NCI-H128 (cell line): ENCODE measurements at regions not wholly inside any gene's neighbourhood (a gene's known extent, or its start where the extent isn't known, plus 50 kb on each side); places are given as distances from the start of the nearest gene placed in this dataset.
A peak's percentile ranks its signal among the peaks of the same experiment; 100 is the strongest.

Experiments
- DNase-seq: peaks from one replicate; lab custom pipeline; 2025; ENCODE audit not compliant: unreplicated experiment; lab: John Stamatoyannopoulos, UW

DNA sequence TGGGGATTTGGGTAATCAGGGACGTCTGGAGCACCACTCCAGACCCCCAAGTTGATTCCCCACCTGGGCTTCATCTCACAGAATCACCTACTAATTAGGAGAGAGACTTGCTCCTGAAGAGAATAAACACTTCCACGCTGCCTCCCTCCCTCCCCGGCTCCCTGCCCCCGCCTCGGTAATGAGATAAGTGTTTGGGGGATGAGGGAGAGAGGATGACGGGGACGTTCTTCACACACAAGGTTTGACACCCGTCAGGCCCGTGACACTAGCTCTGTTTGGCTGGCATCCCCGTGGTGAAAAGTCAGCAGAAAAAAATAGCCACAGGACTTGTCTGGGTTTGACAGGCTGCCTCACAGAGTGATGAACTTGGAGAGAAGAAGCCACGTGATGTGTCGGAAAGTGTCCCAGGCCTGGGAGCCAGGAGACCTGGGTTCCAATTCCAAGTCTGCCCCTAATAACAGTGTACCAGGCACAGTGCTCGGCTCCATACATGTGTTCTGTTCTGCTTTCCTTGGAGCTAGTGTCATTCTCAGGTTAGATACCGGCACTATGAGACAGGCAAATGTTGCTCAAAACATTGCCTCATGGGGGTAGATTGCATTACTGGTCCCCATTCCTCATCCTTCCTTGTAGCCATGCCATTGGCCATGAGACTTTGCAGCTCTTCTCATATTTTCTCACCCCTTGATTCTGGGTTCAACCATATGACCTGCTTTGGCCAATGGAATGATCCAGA, 578.0 kb downstream of the BCOR start:
- DNase-seq: peak; percentile 46

- DNase-seq: no peak
Observed at GRCh38 chrX:39525758-39526157, 572.0 kb downstream of the BCOR start.

GRCh38 chrX:39527025-39527424, 570.7 kb downstream of the BCOR start:
- no peak for DNase-seq

DNA sequence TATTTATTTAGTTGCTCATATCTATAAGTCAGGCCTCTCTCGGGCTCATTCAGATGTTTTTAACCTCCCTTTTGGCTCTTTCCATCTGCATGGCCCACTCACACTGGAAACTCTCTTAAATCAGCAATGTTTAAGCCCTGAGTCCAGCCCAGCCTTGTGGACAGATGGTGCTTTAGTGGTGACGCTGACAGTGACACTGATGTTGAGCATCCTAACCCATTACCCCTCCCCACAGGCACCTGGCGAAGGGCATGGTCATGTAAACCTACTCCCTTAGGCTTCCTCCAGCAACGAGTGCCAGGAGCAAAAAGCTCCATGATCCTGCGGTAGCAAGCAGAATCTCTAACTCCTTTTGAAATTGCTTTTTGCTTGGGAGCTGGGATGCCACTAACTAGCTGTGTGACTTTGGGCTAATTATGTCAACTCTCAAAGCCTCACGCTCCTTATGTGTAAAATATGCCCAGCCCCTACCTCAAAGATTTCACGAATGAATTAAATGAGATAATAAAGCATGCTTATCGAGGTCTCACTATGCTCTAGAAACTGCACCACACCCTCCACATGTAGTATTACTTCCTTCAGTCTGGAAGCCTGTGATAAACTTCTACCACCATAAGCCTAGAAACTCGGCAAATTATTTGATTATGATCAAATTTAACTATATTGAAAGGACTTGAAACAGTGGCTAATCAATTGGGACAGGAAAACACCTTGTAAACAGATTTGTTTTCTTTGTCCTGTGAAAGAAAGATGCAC, 569.4 kb downstream of the BCOR start:
- no peak for DNase-seq

DNA sequence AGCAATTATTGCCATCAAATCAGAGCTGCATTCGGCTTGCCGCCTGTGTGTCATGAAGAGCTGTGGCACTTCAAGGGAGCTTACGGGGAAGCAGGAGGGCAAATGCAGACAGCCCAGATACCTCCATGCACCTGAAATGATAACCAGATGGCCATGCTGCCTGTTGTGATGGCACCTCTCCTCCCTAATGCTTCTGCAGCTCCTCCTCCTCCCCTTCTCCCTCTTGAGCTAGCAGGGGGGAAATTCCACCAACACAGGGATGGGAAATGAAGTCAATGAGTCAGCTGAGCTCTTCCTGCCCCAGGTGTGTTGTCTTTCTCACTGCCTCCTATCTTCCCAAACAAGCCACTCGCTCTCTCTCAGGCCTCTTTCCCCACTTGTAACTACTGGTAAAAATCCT, 565.0 kb downstream of the BCOR start:
- no peak for DNase-seq

DNA sequence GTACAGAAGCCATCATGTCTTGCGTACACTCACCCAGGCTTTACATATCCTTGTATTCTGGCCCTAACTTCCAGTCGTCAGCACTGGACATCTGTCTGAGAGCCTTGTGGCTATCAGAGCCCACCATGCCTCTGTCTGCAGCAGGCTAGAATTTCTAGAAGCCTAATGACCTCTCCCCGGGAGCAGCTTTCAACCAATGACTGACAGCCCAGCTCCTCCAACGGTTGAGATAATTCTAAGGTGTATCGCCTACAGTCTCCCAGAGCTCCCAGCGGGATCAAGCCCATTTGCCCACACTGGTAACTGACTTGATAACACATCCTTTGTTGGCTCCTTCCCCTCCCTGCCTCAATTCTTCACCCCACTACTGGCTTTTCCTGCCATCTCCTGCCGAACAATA, 562.8 kb downstream of the BCOR start:
- DNase-seq: no peak

GRCh38 chrX:39536211-39536610, 561.5 kb downstream of the BCOR start:
- no peak for DNase-seq

GRCh38 chrX:39541881-39542280, 555.9 kb downstream of the BCOR start:
- DNase-seq: no peak

- DNase-seq: no peak
Observed at GRCh38 chrX:39542316-39542715, 555.4 kb downstream of the BCOR start.

DNA sequence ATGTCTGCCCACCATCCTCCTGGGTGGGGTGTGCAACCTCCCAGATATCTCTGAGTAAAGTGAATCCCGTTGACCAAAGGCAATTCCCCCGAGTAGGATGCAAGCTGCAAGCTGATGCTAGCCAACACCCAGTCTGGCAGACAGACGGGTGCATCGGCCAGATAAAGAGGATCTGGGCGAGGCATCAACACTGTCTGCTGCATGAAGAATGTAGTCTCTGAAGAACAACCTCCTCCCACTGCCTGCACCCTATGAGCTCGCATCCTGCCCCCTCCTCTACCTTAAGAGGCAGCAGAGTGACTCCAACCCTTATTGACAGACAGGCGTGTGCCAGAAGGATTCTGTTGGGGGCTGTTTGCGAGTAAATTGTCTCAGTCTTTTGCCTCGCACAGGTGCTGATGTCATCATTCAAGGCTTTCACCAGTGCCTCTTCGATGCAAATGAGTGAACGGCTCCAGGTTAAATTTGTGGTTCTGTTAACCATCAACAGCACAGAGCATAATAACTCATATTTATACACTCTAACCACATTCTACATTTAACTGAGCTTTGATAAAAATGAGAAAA, 546.9 kb downstream of the BCOR start:
- DNase-seq: no peak

GRCh38 chrX:39551762-39552161, 546.0 kb downstream of the BCOR start:
- no peak for DNase-seq

DNA sequence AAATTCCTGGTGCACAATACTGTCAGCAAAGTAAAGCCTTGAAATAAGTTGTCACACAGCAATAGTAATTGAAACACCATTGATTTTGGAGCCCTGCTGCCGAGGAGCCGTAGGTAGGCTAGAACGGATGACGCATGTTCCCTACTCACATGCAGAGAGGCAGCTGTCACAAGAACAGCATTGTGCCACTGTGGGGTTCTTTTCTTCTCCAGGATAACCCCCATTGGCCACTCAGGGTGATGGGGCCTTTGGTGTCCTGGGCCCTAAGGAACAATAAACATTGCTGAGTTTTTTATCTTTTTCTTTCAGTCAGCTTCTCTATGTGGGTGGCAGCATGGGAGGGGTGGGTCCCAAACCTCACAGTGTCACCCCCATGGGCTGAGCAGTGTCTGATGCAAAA, 542.3 kb downstream of the BCOR start:
- DNase-seq: no peak

DNA sequence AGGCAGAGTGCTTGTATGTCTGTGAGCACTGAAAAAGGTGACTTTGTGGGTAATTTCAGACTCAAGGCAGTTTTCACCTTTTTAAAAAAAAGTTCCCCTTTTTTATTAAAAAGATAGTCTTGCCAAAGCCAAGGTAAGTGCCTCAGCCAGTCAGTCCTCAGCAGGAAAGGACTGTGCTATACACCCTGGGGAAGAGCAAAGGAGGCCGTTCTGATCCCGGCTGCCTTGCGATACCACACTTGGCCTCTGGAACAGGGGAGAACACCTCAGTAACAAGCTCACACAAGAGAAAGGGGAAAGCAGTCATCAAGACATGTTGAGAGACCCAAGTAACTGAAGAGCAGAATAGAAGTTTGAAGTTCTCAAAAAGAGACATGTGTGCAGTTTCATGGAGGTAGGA, 541.7 kb downstream of the BCOR start:
- DNase-seq: no peak

GRCh38 chrX:39559229-39559628, 538.5 kb downstream of the BCOR start:
- no peak for DNase-seq

GRCh38 chrX:39560271-39560670, 537.5 kb downstream of the BCOR start:
- no peak for DNase-seq

GRCh38 chrX:39563178-39563577, 534.6 kb downstream of the BCOR start:
- DNase-seq: no peak

GRCh38 chrX:39564751-39565150, 533.0 kb downstream of the BCOR start:
- no peak for DNase-seq

- DNase-seq: no peak
Observed at GRCh38 chrX:39574178-39574577, 523.6 kb downstream of the BCOR start.

GRCh38 chrX:39576041-39576872, 521.5 kb downstream of the BCOR start:
- DNase-seq: peak; percentile 73

DNA sequence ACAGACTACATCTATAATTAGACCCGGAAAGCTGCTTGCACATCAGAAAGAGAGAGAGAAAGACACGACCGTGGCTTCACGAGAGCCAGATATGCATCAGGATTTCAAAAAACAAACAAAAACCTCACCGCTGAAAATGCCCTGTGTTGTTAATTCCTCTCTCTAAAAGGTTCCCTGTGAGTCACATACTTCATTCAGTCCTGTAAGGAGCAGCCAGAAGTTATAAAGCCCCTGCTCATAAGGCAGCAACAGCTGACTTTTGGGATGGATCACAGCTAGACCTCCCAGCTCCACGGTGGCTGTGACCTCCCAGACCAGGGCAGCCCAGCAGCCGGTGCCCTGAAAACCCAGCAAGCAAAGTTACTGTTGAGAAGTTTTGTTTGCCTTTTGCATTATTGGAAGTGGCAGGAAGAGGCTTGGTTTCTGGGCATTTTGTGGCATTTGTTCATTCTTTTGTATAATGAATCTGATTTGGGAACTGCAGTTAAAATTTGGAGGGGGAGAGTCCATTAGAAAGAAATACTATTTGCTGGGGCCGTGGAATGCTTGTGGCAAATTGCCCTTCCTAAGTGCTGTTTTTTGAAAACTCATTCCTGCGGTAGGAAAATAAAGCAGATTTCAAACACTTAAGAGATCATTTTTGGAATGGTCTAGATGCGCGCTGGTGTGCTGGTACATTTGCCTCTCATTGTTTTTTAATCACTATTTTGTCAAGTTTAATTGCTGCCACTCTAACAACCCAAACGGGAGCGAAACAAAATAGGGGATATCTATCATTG, 520.4 kb downstream of the BCOR start:
- DNase-seq: no peak
